Stimulated activated CD8-positive, alpha-beta memory T cell treated with anti-CD3 and anti-CD28 coated beads, Interleukin-2, amount 100 ng/mL, for 48 hours (primary cell): ENCODE measurements at regions not wholly inside any gene's neighbourhood (a gene's known extent, or its start where the extent isn't known, plus 50 kb on each side); places are given as distances from the start of the nearest gene placed in this dataset.
"Not testable (repeated sequence)": the region's sequence is repeated elsewhere in the genome, so short reads cannot be mapped to it uniquely, and the experiment has no call there.

Experiments used
- DNase-seq, 2 donors: peaks; one replicate each; pipeline ENCODE4 v3.0.0-alpha.2; 2020; ENCODE audit warnings: low read depth in 2 of 2

- no peak for DNase-seq
These were observed 166.9 kb upstream of the ATXN7L3B start for GRCh38 chr12:74370608-74371216.

- no peak for DNase-seq
These were observed 158.5 kb upstream of the ATXN7L3B start for GRCh38 chr12:74379114-74379513.

GRCh38 chr12:74381958-74382357 lies 155.7 kb upstream of the ATXN7L3B start:
- DNase-seq, result no peak

GRCh38 chr12:74382983-74383382 lies 154.7 kb upstream of the ATXN7L3B start:
- DNase-seq, result no peak

GRCh38 chr12:74391283-74391682 lies 146.4 kb upstream of the ATXN7L3B start:
- DNase-seq, result no peak

- DNase-seq, result no peak
These were observed 144.4 kb upstream of the ATXN7L3B start for GRCh38 chr12:74393272-74393671.

- DNase-seq, result no peak
These were observed 143.0 kb upstream of the ATXN7L3B start for GRCh38 chr12:74394647-74395046.

GRCh38 chr12:74401035-74401434 lies 136.6 kb upstream of the ATXN7L3B start:
- DNase-seq, result no peak

GRCh38 chr12:74401966-74402365 lies 135.7 kb upstream of the ATXN7L3B start:
- no peak for DNase-seq

- not testable (repeated sequence) for DNase-seq
These were observed 134.5 kb upstream of the ATXN7L3B start for GRCh38 chr12:74403221-74403470.

GRCh38 chr12:74408601-74409166 lies 129.0 kb upstream of the ATXN7L3B start:
- no peak for DNase-seq

- no peak for DNase-seq
These were observed 124.9 kb upstream of the ATXN7L3B start for GRCh38 chr12:74412606-74413230.

- DNase-seq, result no peak
These were observed 122.0 kb upstream of the ATXN7L3B start for GRCh38 chr12:74415633-74416032.

- DNase-seq, result no peak
These were observed 119.1 kb upstream of the ATXN7L3B start for GRCh38 chr12:74418573-74418972.

GRCh38 chr12:74424778-74425177 lies 112.9 kb upstream of the ATXN7L3B start:
- no peak for DNase-seq

GRCh38 chr12:74426091-74426490 lies 111.5 kb upstream of the ATXN7L3B start:
- no peak for DNase-seq

GRCh38 chr12:74429535-74429934 lies 108.1 kb upstream of the ATXN7L3B start:
- no peak for DNase-seq

GRCh38 chr12:74431801-74432200 lies 105.8 kb upstream of the ATXN7L3B start:
- no peak for DNase-seq

- DNase-seq, result no peak
These were observed 97.2 kb upstream of the ATXN7L3B start for GRCh38 chr12:74440469-74440868.

- no peak for DNase-seq
These were observed 95.8 kb upstream of the ATXN7L3B start for GRCh38 chr12:74441872-74442271.

GRCh38 chr12:74446466-74446865 lies 91.2 kb upstream of the ATXN7L3B start:
- no peak for DNase-seq

- no peak for DNase-seq
These were observed 87.8 kb upstream of the ATXN7L3B start for GRCh38 chr12:74449872-74450271.

- DNase-seq, result no peak
These were observed 83.5 kb upstream of the ATXN7L3B start for GRCh38 chr12:74454109-74454508.

- no peak for DNase-seq
These were observed 82.2 kb upstream of the ATXN7L3B start for GRCh38 chr12:74455429-74455828.
